ENCODE measurements at regions not wholly inside any gene's neighbourhood (a gene's known extent, or its start where the extent isn't known, plus 50 kb on each side); places are given as distances from the start of the nearest gene placed in this dataset.

GRCh38 chr7:118602090-118602489 is 377.6 kb downstream of the ANKRD7 start:
- H3K4me1 Mint-ChIP-seq (ENCODE audit: low read depth), result no peaks in the 10 kb centered on the region
- no peak for DNase-seq (ENCODE audit: low spot score)
- H3K9me3 Mint-ChIP-seq, result no peaks in the 10 kb centered on the region
- no peaks in the 10 kb centered on the region for H3K27me3 Mint-ChIP-seq (ENCODE audit: low read depth)
- H3K27ac Mint-ChIP-seq, result no peak overlapping the region
- intact Hi-C loops (cut with micrococcal nuclease), result no loop called here
- no peak overlapping the region for H3K4me3 Mint-ChIP-seq (ENCODE audit: low read depth)
- H3K36me3 Mint-ChIP-seq (ENCODE audit: low read depth), result no peaks in the 10 kb centered on the region

- Mint-ChIP-seq H3K27me3 (ENCODE audit: low read depth) (no peaks in the 10 kb centered on the region), H3K4me3 (ENCODE audit: low read depth) (no peak overlapping the region), H3K36me3 (ENCODE audit: low read depth) (no peaks in the 10 kb centered on the region), H3K4me1 (ENCODE audit: low read depth) (no peaks in the 10 kb centered on the region), H3K27ac (no peak overlapping the region), H3K9me3 (no peaks in the 10 kb centered on the region)
- intact Hi-C loops (cut with micrococcal nuclease), result no loop called here
- DNase-seq (ENCODE audit: low spot score), result no peak
Observed at GRCh38 chr7:118606602-118607001, 382.1 kb downstream of the ANKRD7 start.

GRCh38 chr7:118609207-118609606 is 384.7 kb downstream of the ANKRD7 start:
- no peaks in the 10 kb centered on the region for H3K36me3 Mint-ChIP-seq (ENCODE audit: low read depth)
- no peaks in the 10 kb centered on the region for H3K9me3 Mint-ChIP-seq
- no peak overlapping the region for H3K4me3 Mint-ChIP-seq (ENCODE audit: low read depth)
- H3K4me1 Mint-ChIP-seq (ENCODE audit: low read depth), result no peaks in the 10 kb centered on the region
- H3K27ac Mint-ChIP-seq, result no peak overlapping the region
- H3K27me3 Mint-ChIP-seq (ENCODE audit: low read depth), result no peaks in the 10 kb centered on the region
- DNase-seq (ENCODE audit: low spot score), result no peak
- intact Hi-C loops (cut with micrococcal nuclease), result no loop called here

GRCh38 chr7:118615681-118616080 is 391.2 kb downstream of the ANKRD7 start:
- Mint-ChIP-seq H3K9me3 (no peaks in the 10 kb centered on the region), H3K4me3 (ENCODE audit: low read depth) (no peak overlapping the region), H3K4me1 (ENCODE audit: low read depth) (no peaks in the 10 kb centered on the region), H3K27ac (no peak overlapping the region), H3K36me3 (ENCODE audit: low read depth) (no peaks in the 10 kb centered on the region), H3K27me3 (ENCODE audit: low read depth) (no peaks in the 10 kb centered on the region)
- intact Hi-C loops (cut with micrococcal nuclease), result no loop called here
- DNase-seq (ENCODE audit: low spot score), result no peak

- H3K4me3 Mint-ChIP-seq (ENCODE audit: low read depth), result no peak overlapping the region
- H3K9me3 Mint-ChIP-seq, result no peaks in the 10 kb centered on the region
- no peaks in the 10 kb centered on the region for H3K36me3 Mint-ChIP-seq (ENCODE audit: low read depth)
- intact Hi-C loops (cut with micrococcal nuclease), result no loop called here
- H3K27ac Mint-ChIP-seq, result no peak overlapping the region
- DNase-seq (ENCODE audit: low spot score), result no peak
- H3K27me3 Mint-ChIP-seq (ENCODE audit: low read depth), result no peaks in the 10 kb centered on the region
- H3K4me1 Mint-ChIP-seq (ENCODE audit: low read depth), result no peaks in the 10 kb centered on the region
Observed at GRCh38 chr7:118621810-118622360, 397.4 kb downstream of the ANKRD7 start.

GRCh38 chr7:118626739-118627138 is 402.2 kb downstream of the ANKRD7 start:
- Mint-ChIP-seq H3K27me3 (ENCODE audit: low read depth) (no peaks in the 10 kb centered on the region), H3K4me1 (ENCODE audit: low read depth) (no peaks in the 10 kb centered on the region), H3K36me3 (ENCODE audit: low read depth) (no peaks in the 10 kb centered on the region), H3K9me3 (peaks cover 5% of the 10 kb centered on the region), H3K4me3 (ENCODE audit: low read depth) (no peak overlapping the region), H3K27ac (no peak overlapping the region)
- intact Hi-C loops (cut with micrococcal nuclease), result no loop called here
- no peak for DNase-seq (ENCODE audit: low spot score)

GRCh38 chr7:118627467-118627866 is 403.0 kb downstream of the ANKRD7 start:
- Mint-ChIP-seq H3K27ac (no peak overlapping the region), H3K36me3 (ENCODE audit: low read depth) (no peaks in the 10 kb centered on the region), H3K9me3 (peaks cover 5% of the 10 kb centered on the region), H3K4me1 (ENCODE audit: low read depth) (no peaks in the 10 kb centered on the region), H3K27me3 (ENCODE audit: low read depth) (no peaks in the 10 kb centered on the region), H3K4me3 (ENCODE audit: low read depth) (no peak overlapping the region)
- intact Hi-C loops (cut with micrococcal nuclease), result no loop called here
- no peak for DNase-seq (ENCODE audit: low spot score)

GRCh38 chr7:118629898-118630438 is 405.5 kb downstream of the ANKRD7 start:
- H3K27ac Mint-ChIP-seq, result no peak overlapping the region
- H3K36me3 Mint-ChIP-seq (ENCODE audit: low read depth), result no peaks in the 10 kb centered on the region
- H3K9me3 Mint-ChIP-seq, result peaks cover 5% of the 10 kb centered on the region
- intact Hi-C loops (cut with micrococcal nuclease), result no loop called here
- no peak overlapping the region for H3K4me3 Mint-ChIP-seq (ENCODE audit: low read depth)
- no peaks in the 10 kb centered on the region for H3K4me1 Mint-ChIP-seq (ENCODE audit: low read depth)
- DNase-seq (ENCODE audit: low spot score), result no peak
- no peaks in the 10 kb centered on the region for H3K27me3 Mint-ChIP-seq (ENCODE audit: low read depth)

- H3K27me3 Mint-ChIP-seq (ENCODE audit: low read depth), result no peaks in the 10 kb centered on the region
- no peak overlapping the region for H3K4me3 Mint-ChIP-seq (ENCODE audit: low read depth)
- H3K4me1 Mint-ChIP-seq (ENCODE audit: low read depth), result no peaks in the 10 kb centered on the region
- no peaks in the 10 kb centered on the region for H3K9me3 Mint-ChIP-seq
- H3K36me3 Mint-ChIP-seq (ENCODE audit: low read depth), result no peaks in the 10 kb centered on the region
- intact Hi-C loops (cut with micrococcal nuclease), result no loop called here
- H3K27ac Mint-ChIP-seq, result no peak overlapping the region
- no peak for DNase-seq (ENCODE audit: low spot score)
Observed at GRCh38 chr7:118642396-118642795, 417.9 kb downstream of the ANKRD7 start.

GRCh38 chr7:118644346-118644745 is 419.8 kb downstream of the ANKRD7 start:
- Mint-ChIP-seq H3K4me3 (ENCODE audit: low read depth) (no peak overlapping the region), H3K27me3 (ENCODE audit: low read depth) (no peaks in the 10 kb centered on the region), H3K36me3 (ENCODE audit: low read depth) (no peaks in the 10 kb centered on the region), H3K4me1 (ENCODE audit: low read depth) (no peaks in the 10 kb centered on the region), H3K9me3 (no peaks in the 10 kb centered on the region), H3K27ac (no peak overlapping the region)
- DNase-seq (ENCODE audit: low spot score), result no peak
- intact Hi-C loops (cut with micrococcal nuclease), result no loop called here

GRCh38 chr7:118648002-118648401 is 423.5 kb downstream of the ANKRD7 start:
- Mint-ChIP-seq H3K4me3 (ENCODE audit: low read depth) (no peak overlapping the region), H3K4me1 (ENCODE audit: low read depth) (no peaks in the 10 kb centered on the region), H3K36me3 (ENCODE audit: low read depth) (no peaks in the 10 kb centered on the region), H3K27ac (no peak overlapping the region), H3K9me3 (no peaks in the 10 kb centered on the region), H3K27me3 (ENCODE audit: low read depth) (no peaks in the 10 kb centered on the region)
- intact Hi-C loops (cut with micrococcal nuclease), result no loop called here
- DNase-seq (ENCODE audit: low spot score), result no peak

- Mint-ChIP-seq H3K4me3 (ENCODE audit: low read depth) (no peak overlapping the region), H3K4me1 (ENCODE audit: low read depth) (no peaks in the 10 kb centered on the region), H3K27me3 (ENCODE audit: low read depth) (no peaks in the 10 kb centered on the region), H3K36me3 (ENCODE audit: low read depth) (no peaks in the 10 kb centered on the region), H3K27ac (no peak overlapping the region), H3K9me3 (no peaks in the 10 kb centered on the region)
- DNase-seq (ENCODE audit: low spot score), result no peak
- intact Hi-C loops (cut with micrococcal nuclease), result no loop called here
Observed at GRCh38 chr7:118657391-118658005, 433.0 kb downstream of the ANKRD7 start.

GRCh38 chr7:118662266-118662665 is 437.8 kb downstream of the ANKRD7 start:
- no peaks in the 10 kb centered on the region for H3K27me3 Mint-ChIP-seq (ENCODE audit: low read depth)
- no peak overlapping the region for H3K4me3 Mint-ChIP-seq (ENCODE audit: low read depth)
- no peak overlapping the region for H3K27ac Mint-ChIP-seq
- H3K9me3 Mint-ChIP-seq, result no peaks in the 10 kb centered on the region
- H3K36me3 Mint-ChIP-seq (ENCODE audit: low read depth), result no peaks in the 10 kb centered on the region
- intact Hi-C loops (cut with micrococcal nuclease), result no loop called here
- no peaks in the 10 kb centered on the region for H3K4me1 Mint-ChIP-seq (ENCODE audit: low read depth)
- DNase-seq (ENCODE audit: low spot score), result no peak
